ENCODE measurements at regions not wholly inside any gene's neighbourhood (a gene's known extent, or its start where the extent isn't known, plus 50 kb on each side); places are given as distances from the start of the nearest gene placed in this dataset.

- ChIA-PET CTCF (no interaction called here), POLR2A (ENCODE audit: unreplicated experiment) (no interaction called here)
- Histone ChIP-seq H3K14ac (replicated peaks; ENCODE audit: low read depth, low read length) (no peak overlapping the region), H2AFZ (replicated peaks; ENCODE audit: low read length, poor library complexity) (no peak overlapping the region), H2AK9ac (replicated peaks; ENCODE audit: low read depth, low read length, poor library complexity) (no peak overlapping the region), H3K27me3 (ENCODE audit: control insufficient read depth, insufficient read depth, low read length) (no peaks in the 10 kb centered on the region), H4K91ac (ENCODE audit: insufficient read depth, low read depth, low read length) (no peak overlapping the region), H3K36me3 (ENCODE audit: control insufficient read depth, insufficient read depth, low read length) (no peaks in the 10 kb centered on the region), H2BK20ac (ENCODE audit: low read depth, low read length) (no peak overlapping the region), H4K20me1 (ENCODE audit: insufficient read depth, low read length) (no peaks in the 10 kb centered on the region), H3K9ac (ENCODE audit: low read depth, low read length) (no peak overlapping the region), H3K79me1 (ENCODE audit: low read depth in 1 of 2, low read length in 2 of 2) (no peaks in the 10 kb centered on the region), H3K4me1 (ENCODE audit: control insufficient read depth, insufficient read depth, low read length) (no peaks in the 10 kb centered on the region), H3K4ac (ENCODE audit: low read depth, low read length) (no peak overlapping the region), H3K18ac (ENCODE audit: low read depth, low read length) (no peak overlapping the region), H3K27ac (ENCODE audit: insufficient read depth, low read length) (no peak overlapping the region), H3K4me2 (ENCODE audit: low read depth, low read length) (no peak overlapping the region), H3K56ac (ENCODE audit: extremely low read depth, insufficient read depth, low read length) (no peak overlapping the region), H2BK5ac (ENCODE audit: low read depth, low read length, poor library complexity, severe bottlenecking) (no peak overlapping the region), H3K9me3 (ENCODE audit: control insufficient read depth, insufficient read depth, low read length) (peaks cover 2% of the 10 kb centered on the region), H3K23ac (ENCODE audit: low read depth, low read length) (no peak overlapping the region), H2AK5ac (ENCODE audit: low read depth, low read length) (no peak overlapping the region), H2BK120ac (ENCODE audit: low read depth, low read length) (no peak overlapping the region), H4K8ac (ENCODE audit: low read depth in 2 of 2, low read length in 2 of 2) (no peak overlapping the region), H2BK15ac (ENCODE audit: low read depth, low read length) (no peak overlapping the region), H4K5ac (ENCODE audit: low read depth, low read length) (no peak overlapping the region), H3K4me3 (ENCODE audit: insufficient read depth, low read depth, low read length) (no peak overlapping the region), H3K9me1 (ENCODE audit: insufficient read depth, low read length) (no peaks in the 10 kb centered on the region)
- BruUV-seq (replicated peaks), result no TSS peak
- no CpG with 5 or more reads among the region's 2 CpGs for WGBS, 2 experiments (ENCODE audit: extremely low coverage in 2 of 2, insufficient read length in 1 of 2)
- in situ Hi-C loops (cut with MboI; ENCODE audit: low sequenced_read_pairs) (no loop called here), dilution Hi-C loops (cut with HindIII; ENCODE audit: low sequenced_read_pairs, unreplicated experiment) (no loop called here), intact Hi-C loops (cut with micrococcal nuclease) (no loop called here)
- ATAC-seq (ENCODE audit: low read depth) (no peak), DNase-seq (no peak)
- TF ChIP-seq POLR2A (IDR thresholded peaks at IDR 0.05; ENCODE audit: low read depth, low read length), result no peak
- TF ChIP-seq MXI1 (IDR thresholded peaks at IDR 0.05; ENCODE audit: borderline replicate concordance, low read depth, low read length), result no peak
- TF ChIP-seq, protein P1, sequence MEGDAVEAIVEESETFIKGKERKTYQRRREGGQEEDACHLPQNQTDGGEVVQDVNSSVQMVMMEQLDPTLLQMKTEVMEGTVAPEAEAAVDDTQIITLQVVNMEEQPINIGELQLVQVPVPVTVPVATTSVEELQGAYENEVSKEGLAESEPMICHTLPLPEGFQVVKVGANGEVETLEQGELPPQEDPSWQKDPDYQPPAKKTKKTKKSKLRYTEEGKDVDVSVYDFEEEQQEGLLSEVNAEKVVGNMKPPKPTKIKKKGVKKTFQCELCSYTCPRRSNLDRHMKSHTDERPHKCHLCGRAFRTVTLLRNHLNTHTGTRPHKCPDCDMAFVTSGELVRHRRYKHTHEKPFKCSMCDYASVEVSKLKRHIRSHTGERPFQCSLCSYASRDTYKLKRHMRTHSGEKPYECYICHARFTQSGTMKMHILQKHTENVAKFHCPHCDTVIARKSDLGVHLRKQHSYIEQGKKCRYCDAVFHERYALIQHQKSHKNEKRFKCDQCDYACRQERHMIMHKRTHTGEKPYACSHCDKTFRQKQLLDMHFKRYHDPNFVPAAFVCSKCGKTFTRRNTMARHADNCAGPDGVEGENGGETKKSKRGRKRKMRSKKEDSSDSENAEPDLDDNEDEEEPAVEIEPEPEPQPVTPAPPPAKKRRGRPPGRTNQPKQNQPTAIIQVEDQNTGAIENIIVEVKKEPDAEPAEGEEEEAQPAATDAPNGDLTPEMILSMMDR (conservative IDR thresholded peaks at IDR 0.05; ENCODE audit: low read depth, low read length), result no peak
- TF ChIP-seq, protein P2, sequence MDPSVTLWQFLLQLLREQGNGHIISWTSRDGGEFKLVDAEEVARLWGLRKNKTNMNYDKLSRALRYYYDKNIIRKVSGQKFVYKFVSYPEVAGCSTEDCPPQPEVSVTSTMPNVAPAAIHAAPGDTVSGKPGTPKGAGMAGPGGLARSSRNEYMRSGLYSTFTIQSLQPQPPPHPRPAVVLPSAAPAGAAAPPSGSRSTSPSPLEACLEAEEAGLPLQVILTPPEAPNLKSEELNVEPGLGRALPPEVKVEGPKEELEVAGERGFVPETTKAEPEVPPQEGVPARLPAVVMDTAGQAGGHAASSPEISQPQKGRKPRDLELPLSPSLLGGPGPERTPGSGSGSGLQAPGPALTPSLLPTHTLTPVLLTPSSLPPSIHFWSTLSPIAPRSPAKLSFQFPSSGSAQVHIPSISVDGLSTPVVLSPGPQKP (IDR thresholded peaks at IDR 0.05; ENCODE audit: borderline replicate concordance, low read depth, low read length), result no peak
- no peak for TF ChIP-seq NFE2L2 (IDR thresholded peaks at IDR 0.05; ENCODE audit: low read depth, low read length)
- no peak for TF ChIP-seq RAD21 (IDR thresholded peaks at IDR 0.05; ENCODE audit: low read length)
- TF ChIP-seq CEBPB (IDR thresholded peaks at IDR 0.05; ENCODE audit: low read depth, low read length), result no peak
- TF ChIP-seq MAZ (IDR thresholded peaks at IDR 0.05; ENCODE audit: borderline replicate concordance, low read depth, low read length), result no peak
Observed at GRCh38 chr3:182349051-182349450, 444.3 kb upstream of the ATP11B start.
